ENCODE measurements at regions not wholly inside any gene's neighbourhood (a gene's known extent, or its start where the extent isn't known, plus 50 kb on each side); places are given as distances from the start of the nearest gene placed in this dataset.
"Not testable (repeated sequence)": the region's sequence is repeated elsewhere in the genome, so short reads cannot be mapped to it uniquely, and the experiment has no call there.

GRCh38 chr11:45745065-45745811 lies 59.7 kb upstream of the SLC35C1 start:
- Histone ChIP-seq H3K36me3 (no peaks in the 10 kb centered on the region), H3K27me3 (ENCODE audit: insufficient read depth, low read depth, severe bottlenecking) (no peaks in the 10 kb centered on the region), H3K4me3 (ENCODE audit: low read depth, low read length) (no peak overlapping the region), H3K9me3 (ENCODE audit: severe bottlenecking) (no peaks in the 10 kb centered on the region), H3K27ac (no peak overlapping the region)
- DNase-seq = no peak
- TF ChIP-seq CTCF (IDR thresholded peaks at IDR 0.05; ENCODE audit: low read depth, low read length) = no peak

- no peak for TF ChIP-seq CTCF (IDR thresholded peaks at IDR 0.05; ENCODE audit: low read depth, low read length)
- no peaks in the 10 kb centered on the region for H3K9me3 ChIP-seq (ENCODE audit: severe bottlenecking)
- H3K4me3 ChIP-seq (ENCODE audit: low read depth, low read length) = no peak overlapping the region
- H3K36me3 ChIP-seq = no peaks in the 10 kb centered on the region
- DNase-seq = no peak
- no peak overlapping the region for H3K27ac ChIP-seq
- no peaks in the 10 kb centered on the region for H3K27me3 ChIP-seq (ENCODE audit: insufficient read depth, low read depth, severe bottlenecking)
Measured at GRCh38 chr11:45743556-45744468, 61.1 kb upstream of the SLC35C1 start.

GRCh38 chr11:45741582-45741981 lies 63.4 kb upstream of the SLC35C1 start:
- Histone ChIP-seq H3K9me3 (ENCODE audit: severe bottlenecking) (no peaks in the 10 kb centered on the region), H3K27me3 (ENCODE audit: insufficient read depth, low read depth, severe bottlenecking) (no peaks in the 10 kb centered on the region), H3K27ac (no peak overlapping the region), H3K4me3 (ENCODE audit: low read depth, low read length) (no peak overlapping the region), H3K36me3 (no peaks in the 10 kb centered on the region)
- TF ChIP-seq CTCF (IDR thresholded peaks at IDR 0.05; ENCODE audit: low read depth, low read length) = no peak
- no peak for DNase-seq

- H3K27me3 ChIP-seq (ENCODE audit: insufficient read depth, low read depth, severe bottlenecking) = no peaks in the 10 kb centered on the region
- H3K27ac ChIP-seq = no peak overlapping the region
- no peak for TF ChIP-seq CTCF (IDR thresholded peaks at IDR 0.05; ENCODE audit: low read depth, low read length)
- no peaks in the 10 kb centered on the region for H3K9me3 ChIP-seq (ENCODE audit: severe bottlenecking)
- no peak overlapping the region for H3K4me3 ChIP-seq (ENCODE audit: low read depth, low read length)
- no peaks in the 10 kb centered on the region for H3K36me3 ChIP-seq
- DNase-seq = no peak
Measured at GRCh38 chr11:45741032-45741431, 63.9 kb upstream of the SLC35C1 start.

- Histone ChIP-seq H3K36me3 (no peaks in the 10 kb centered on the region), H3K27me3 (ENCODE audit: insufficient read depth, low read depth, severe bottlenecking) (no peaks in the 10 kb centered on the region), H3K4me3 (ENCODE audit: low read depth, low read length) (no peak overlapping the region), H3K9me3 (ENCODE audit: severe bottlenecking) (no peaks in the 10 kb centered on the region), H3K27ac (no peak overlapping the region)
- no peak for TF ChIP-seq CTCF (IDR thresholded peaks at IDR 0.05; ENCODE audit: low read depth, low read length)
- DNase-seq = no peak
Measured at GRCh38 chr11:45739866-45740265, 65.1 kb upstream of the SLC35C1 start.

- not testable (repeated sequence) for DNase-seq; H3K36me3 ChIP-seq; H3K9me3 ChIP-seq (ENCODE audit: severe bottlenecking); H3K4me3 ChIP-seq (ENCODE audit: low read depth, low read length); H3K27ac ChIP-seq; H3K27me3 ChIP-seq (ENCODE audit: insufficient read depth, low read depth, severe bottlenecking)
Measured at GRCh38 chr11:45739071-45739470, 65.9 kb upstream of the SLC35C1 start.

GRCh38 chr11:45738194-45738593 lies 66.8 kb upstream of the SLC35C1 start:
- H3K27me3 ChIP-seq (ENCODE audit: insufficient read depth, low read depth, severe bottlenecking); DNase-seq; H3K36me3 ChIP-seq; H3K27ac ChIP-seq; H3K9me3 ChIP-seq (ENCODE audit: severe bottlenecking); H3K4me3 ChIP-seq (ENCODE audit: low read depth, low read length): not testable (repeated sequence)

All from WERI-Rb-1 (cell line).